ENCODE measurements at regions not wholly inside any gene's neighbourhood (a gene's known extent, or its start where the extent isn't known, plus 50 kb on each side); places are given as distances from the start of the nearest gene placed in this dataset.
"Not testable (repeated sequence)": the region's sequence is repeated elsewhere in the genome, so short reads cannot be mapped to it uniquely, and the experiment has no call there.

DNA sequence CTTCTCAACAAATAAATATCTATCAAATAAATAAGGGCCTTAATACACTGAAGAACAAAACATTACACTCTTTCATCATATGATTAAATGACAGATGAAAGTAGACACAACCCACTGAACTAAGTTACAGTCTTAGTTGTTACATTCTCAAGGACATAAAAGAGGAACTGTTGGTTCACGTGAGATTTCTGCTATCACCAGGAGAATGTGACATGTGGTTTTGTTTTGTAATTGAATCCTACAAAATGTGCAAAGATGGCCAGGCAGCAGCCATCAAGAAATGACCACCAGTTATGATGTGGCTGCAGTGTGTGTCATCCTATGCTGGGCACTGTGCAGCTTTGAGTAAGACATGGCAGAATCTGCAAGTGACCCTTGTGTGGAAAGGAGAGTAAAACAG lies 310.6 kb upstream of the PIK3C3 start:
- H3K4me3 ChIP-seq (ENCODE audit: low read length in 2 of 2) = no peak overlapping the region
- H3K9ac ChIP-seq (ENCODE audit: low read depth in 1 of 2, low read length in 2 of 2) = no peak overlapping the region
- no peak overlapping the region for H3K27ac ChIP-seq (ENCODE audit: low read depth in 2 of 2, low read length in 2 of 2)
- H3K36me3 ChIP-seq (ENCODE audit: control insufficient read depth in 2 of 2, insufficient read depth in 2 of 2, low read length in 2 of 2) = no peaks in the 10 kb centered on the region
- no peaks in the 10 kb centered on the region for H3K9me3 ChIP-seq (ENCODE audit: control insufficient read depth in 2 of 2, low read length in 2 of 2)
- H3K4me1 ChIP-seq (ENCODE audit: control insufficient read depth in 2 of 2, insufficient read depth in 2 of 2, low read length in 2 of 2) = no peaks in the 10 kb centered on the region
- no peaks in the 10 kb centered on the region for H3K27me3 ChIP-seq (ENCODE audit: control insufficient read depth in 2 of 2, insufficient read depth in 2 of 2, low read length in 2 of 2)

DNA sequence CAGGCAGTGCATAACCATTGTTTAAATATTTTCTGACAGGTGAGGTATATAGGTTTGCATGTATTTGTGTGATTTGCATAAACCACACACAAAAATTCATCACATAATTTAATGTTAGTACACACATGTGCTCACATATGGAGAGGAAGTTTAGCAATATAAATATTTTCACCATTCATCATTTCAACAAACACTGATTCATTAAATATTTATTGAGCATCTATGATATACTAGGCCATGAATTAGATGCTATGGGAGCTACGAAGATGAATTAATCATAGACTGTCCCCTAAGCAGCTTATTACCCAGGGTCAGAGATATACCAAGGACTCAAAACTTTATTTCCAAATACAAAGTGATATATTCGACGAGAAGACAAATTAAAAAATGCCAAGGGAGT lies 311.6 kb upstream of the PIK3C3 start:
- Histone ChIP-seq H3K9me3 (ENCODE audit: control insufficient read depth in 2 of 2, low read length in 2 of 2) (no peaks in the 10 kb centered on the region), H3K27me3 (ENCODE audit: control insufficient read depth in 2 of 2, insufficient read depth in 2 of 2, low read length in 2 of 2) (no peaks in the 10 kb centered on the region), H3K4me3 (ENCODE audit: low read length in 2 of 2) (no peak overlapping the region), H3K27ac (ENCODE audit: low read depth in 2 of 2, low read length in 2 of 2) (no peak overlapping the region), H3K36me3 (ENCODE audit: control insufficient read depth in 2 of 2, insufficient read depth in 2 of 2, low read length in 2 of 2) (no peaks in the 10 kb centered on the region), H3K9ac (ENCODE audit: low read depth in 1 of 2, low read length in 2 of 2) (no peak overlapping the region), H3K4me1 (ENCODE audit: control insufficient read depth in 2 of 2, insufficient read depth in 2 of 2, low read length in 2 of 2) (no peaks in the 10 kb centered on the region)

DNA sequence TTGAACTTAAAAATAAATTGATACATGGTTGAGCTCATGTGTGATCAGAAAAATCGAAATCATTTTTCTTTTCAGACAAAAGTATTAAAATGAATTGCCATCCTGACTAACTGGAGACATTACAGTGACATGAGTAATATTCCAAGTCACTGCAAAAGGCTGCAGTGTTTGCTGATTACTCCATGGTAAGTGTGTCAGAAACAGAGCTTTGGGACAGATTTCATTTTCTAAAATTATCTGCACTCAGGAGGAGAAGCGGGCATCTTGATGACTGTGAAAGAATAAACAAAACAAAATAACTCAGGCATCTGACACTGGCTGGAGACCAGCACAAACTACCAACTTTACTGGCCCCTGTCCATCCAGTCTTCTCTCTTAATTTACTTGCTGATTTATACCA lies 312.3 kb upstream of the PIK3C3 start:
- Histone ChIP-seq H3K9me3 (ENCODE audit: control insufficient read depth in 2 of 2, low read length in 2 of 2) (no peaks in the 10 kb centered on the region), H3K9ac (ENCODE audit: low read depth in 1 of 2, low read length in 2 of 2) (no peak overlapping the region), H3K4me3 (ENCODE audit: low read length in 2 of 2) (no peak overlapping the region), H3K27me3 (ENCODE audit: control insufficient read depth in 2 of 2, insufficient read depth in 2 of 2, low read length in 2 of 2) (no peaks in the 10 kb centered on the region), H3K4me1 (ENCODE audit: control insufficient read depth in 2 of 2, insufficient read depth in 2 of 2, low read length in 2 of 2) (no peaks in the 10 kb centered on the region), H3K27ac (ENCODE audit: low read depth in 2 of 2, low read length in 2 of 2) (no peak overlapping the region), H3K36me3 (ENCODE audit: control insufficient read depth in 2 of 2, insufficient read depth in 2 of 2, low read length in 2 of 2) (no peaks in the 10 kb centered on the region)

DNA sequence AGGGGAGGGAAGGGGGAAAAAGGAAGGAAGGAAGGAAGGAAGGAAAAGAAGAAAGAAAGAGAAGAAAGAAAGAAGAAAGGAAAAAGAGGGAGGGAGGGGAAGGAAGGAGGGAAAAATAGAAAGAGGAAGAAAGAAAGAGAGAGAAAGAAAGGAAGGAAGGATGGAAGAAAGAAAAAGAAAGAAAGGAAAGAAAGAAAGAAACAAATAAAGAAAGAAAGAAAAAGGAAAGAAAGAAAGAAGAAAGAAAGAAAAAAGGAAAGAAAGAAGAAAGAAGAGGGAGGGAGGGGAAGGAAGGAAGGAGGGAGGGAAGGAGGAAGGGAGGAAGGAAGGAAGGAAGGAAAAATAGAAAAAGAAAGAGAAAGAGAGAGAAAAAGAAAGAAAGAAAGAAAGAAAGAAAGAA lies 315.8 kb upstream of the PIK3C3 start:
- Histone ChIP-seq H3K27ac (ENCODE audit: low read depth in 2 of 2, low read length in 2 of 2) (no peak overlapping the region), H3K4me1 (ENCODE audit: control insufficient read depth in 2 of 2, insufficient read depth in 2 of 2, low read length in 2 of 2) (no peaks in the 10 kb centered on the region), H3K9ac (ENCODE audit: low read depth in 1 of 2, low read length in 2 of 2) (no peak overlapping the region), H3K36me3 (ENCODE audit: control insufficient read depth in 2 of 2, insufficient read depth in 2 of 2, low read length in 2 of 2) (no peaks in the 10 kb centered on the region), H3K27me3 (ENCODE audit: control insufficient read depth in 2 of 2, insufficient read depth in 2 of 2, low read length in 2 of 2) (no peaks in the 10 kb centered on the region), H3K4me3 (ENCODE audit: low read length in 2 of 2) (no peak overlapping the region), H3K9me3 (ENCODE audit: control insufficient read depth in 2 of 2, low read length in 2 of 2) (no peaks in the 10 kb centered on the region)

DNA sequence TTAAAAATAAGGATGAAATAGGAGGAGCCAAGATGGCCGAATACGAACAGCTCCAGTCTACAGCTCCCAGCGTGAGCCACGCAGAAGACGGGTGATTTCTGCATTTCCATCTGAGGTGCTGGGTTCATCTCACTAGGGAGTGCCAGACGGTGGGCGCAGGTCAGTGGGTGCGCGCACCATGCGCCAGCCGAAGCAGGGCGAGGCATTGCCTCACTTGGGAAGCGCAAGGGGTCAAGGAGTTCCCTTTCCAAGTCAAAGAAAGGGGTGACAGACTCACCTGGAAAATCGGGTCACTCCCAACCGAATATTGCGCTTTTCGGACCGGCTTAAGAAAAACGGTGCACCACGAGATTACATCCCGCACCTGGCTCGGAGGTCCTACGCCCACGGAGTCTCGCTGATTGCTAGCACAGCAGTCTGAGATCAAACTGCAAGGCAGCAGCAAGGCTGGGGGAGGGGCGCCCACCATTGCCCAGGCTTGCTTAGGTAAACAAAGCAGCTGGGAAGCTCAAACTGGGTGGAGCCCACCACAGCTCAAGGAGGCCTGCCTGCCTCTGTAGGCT lies 323.2 kb upstream of the PIK3C3 start:
- H3K27ac ChIP-seq (ENCODE audit: low read depth in 2 of 2, low read length in 2 of 2); H3K27me3 ChIP-seq (ENCODE audit: control insufficient read depth in 2 of 2, insufficient read depth in 2 of 2, low read length in 2 of 2); H3K4me1 ChIP-seq (ENCODE audit: control insufficient read depth in 2 of 2, insufficient read depth in 2 of 2, low read length in 2 of 2); H3K9me3 ChIP-seq (ENCODE audit: control insufficient read depth in 2 of 2, low read length in 2 of 2); H3K4me3 ChIP-seq (ENCODE audit: low read length in 2 of 2); H3K36me3 ChIP-seq (ENCODE audit: control insufficient read depth in 2 of 2, insufficient read depth in 2 of 2, low read length in 2 of 2); H3K9ac ChIP-seq (ENCODE audit: low read depth in 1 of 2, low read length in 2 of 2): not testable (repeated sequence)

DNA sequence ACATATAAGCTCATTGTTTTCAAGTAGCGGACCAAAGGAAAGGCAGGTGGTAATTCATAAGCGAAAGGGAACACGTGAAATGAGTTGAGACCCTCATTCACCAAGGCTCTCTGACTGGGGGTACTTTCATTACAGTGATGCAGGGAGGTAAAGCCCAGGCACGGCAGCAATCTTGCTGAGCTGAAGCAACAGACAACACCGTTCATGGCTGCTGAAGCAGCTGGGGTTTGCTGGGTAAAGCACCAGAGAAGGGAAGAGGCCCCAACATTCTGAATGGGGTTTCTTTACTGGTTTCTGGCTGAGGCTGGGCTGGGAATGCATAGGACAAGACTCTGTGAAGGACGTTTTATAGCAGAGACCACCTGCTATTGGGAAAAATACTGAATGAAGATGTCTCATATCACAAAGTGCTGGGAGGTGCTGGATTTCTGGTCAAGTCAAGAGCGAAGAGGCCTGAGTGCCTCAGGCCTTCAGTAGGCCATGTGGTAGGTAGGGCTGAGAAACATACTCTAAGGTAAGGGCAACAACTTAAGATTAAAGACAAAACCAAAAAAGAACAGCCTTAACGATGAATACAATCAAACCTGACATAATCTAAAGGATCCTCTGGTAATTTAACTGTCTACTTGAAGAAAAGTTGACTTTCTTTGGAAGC lies 324.7 kb upstream of the PIK3C3 start:
- no peaks in the 10 kb centered on the region for H3K4me1 ChIP-seq (ENCODE audit: control insufficient read depth in 2 of 2, insufficient read depth in 2 of 2, low read length in 2 of 2)
- no peaks in the 10 kb centered on the region for H3K36me3 ChIP-seq (ENCODE audit: control insufficient read depth in 2 of 2, insufficient read depth in 2 of 2, low read length in 2 of 2)
- no peaks in the 10 kb centered on the region for H3K27me3 ChIP-seq (ENCODE audit: control insufficient read depth in 2 of 2, insufficient read depth in 2 of 2, low read length in 2 of 2)
- H3K4me3 ChIP-seq (ENCODE audit: low read length in 2 of 2) = no peak overlapping the region
- no peaks in the 10 kb centered on the region for H3K9me3 ChIP-seq (ENCODE audit: control insufficient read depth in 2 of 2, low read length in 2 of 2)
- no peak overlapping the region for H3K9ac ChIP-seq (ENCODE audit: low read depth in 1 of 2, low read length in 2 of 2)
- H3K27ac ChIP-seq (ENCODE audit: low read depth in 2 of 2, low read length in 2 of 2) = no peak overlapping the region

DNA sequence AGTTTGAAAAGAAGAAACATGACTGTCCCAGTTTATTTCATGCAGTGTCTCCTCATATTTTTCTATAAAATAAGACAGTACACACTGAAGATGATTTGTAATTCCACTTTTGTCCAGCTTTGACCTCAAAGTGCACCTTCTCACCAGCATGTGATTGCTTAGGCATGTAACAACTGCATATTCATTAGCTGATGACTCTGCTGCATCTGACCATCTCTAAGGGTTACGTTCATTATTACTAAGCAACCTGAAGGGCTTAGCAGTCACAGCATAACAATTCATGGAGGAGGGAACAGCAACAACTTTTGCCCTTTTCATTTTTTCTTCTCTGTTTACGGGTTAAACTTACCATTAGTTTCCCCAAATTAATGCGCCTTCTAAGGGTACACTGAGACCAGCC lies 330.6 kb upstream of the PIK3C3 start:
- H3K9ac ChIP-seq (ENCODE audit: low read depth in 1 of 2, low read length in 2 of 2) = no peak overlapping the region
- H3K4me3 ChIP-seq (ENCODE audit: low read length in 2 of 2) = no peak overlapping the region
- H3K27me3 ChIP-seq (ENCODE audit: control insufficient read depth in 2 of 2, insufficient read depth in 2 of 2, low read length in 2 of 2) = no peaks in the 10 kb centered on the region
- no peaks in the 10 kb centered on the region for H3K36me3 ChIP-seq (ENCODE audit: control insufficient read depth in 2 of 2, insufficient read depth in 2 of 2, low read length in 2 of 2)
- no peaks in the 10 kb centered on the region for H3K4me1 ChIP-seq (ENCODE audit: control insufficient read depth in 2 of 2, insufficient read depth in 2 of 2, low read length in 2 of 2)
- no peaks in the 10 kb centered on the region for H3K9me3 ChIP-seq (ENCODE audit: control insufficient read depth in 2 of 2, low read length in 2 of 2)
- no peak overlapping the region for H3K27ac ChIP-seq (ENCODE audit: low read depth in 2 of 2, low read length in 2 of 2)

DNA sequence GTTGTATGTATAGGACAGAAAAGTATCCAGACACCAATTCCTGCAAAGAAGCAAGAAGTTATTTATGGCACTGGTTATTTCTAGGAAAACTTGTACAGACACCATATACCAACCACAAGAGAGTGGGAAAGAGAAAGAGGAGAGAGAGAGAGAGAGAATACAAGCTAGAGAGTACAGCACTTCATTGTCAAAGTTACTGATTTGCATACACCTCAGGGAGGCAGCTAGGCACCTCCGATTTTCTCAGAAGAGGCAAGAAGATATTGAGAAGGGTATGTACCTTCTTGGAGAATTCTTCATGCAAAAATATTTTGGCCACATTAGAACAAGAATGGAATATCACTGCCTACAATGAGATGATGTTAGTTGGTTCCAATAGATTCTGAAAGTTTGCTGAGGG lies 333.9 kb upstream of the PIK3C3 start:
- Histone ChIP-seq H3K27me3 (ENCODE audit: control insufficient read depth in 2 of 2, insufficient read depth in 2 of 2, low read length in 2 of 2) (no peaks in the 10 kb centered on the region), H3K27ac (ENCODE audit: low read depth in 2 of 2, low read length in 2 of 2) (no peak overlapping the region), H3K4me1 (ENCODE audit: control insufficient read depth in 2 of 2, insufficient read depth in 2 of 2, low read length in 2 of 2) (no peaks in the 10 kb centered on the region), H3K9ac (ENCODE audit: low read depth in 1 of 2, low read length in 2 of 2) (no peak overlapping the region), H3K36me3 (ENCODE audit: control insufficient read depth in 2 of 2, insufficient read depth in 2 of 2, low read length in 2 of 2) (no peaks in the 10 kb centered on the region), H3K9me3 (ENCODE audit: control insufficient read depth in 2 of 2, low read length in 2 of 2) (no peaks in the 10 kb centered on the region), H3K4me3 (ENCODE audit: low read length in 2 of 2) (no peak overlapping the region)

DNA sequence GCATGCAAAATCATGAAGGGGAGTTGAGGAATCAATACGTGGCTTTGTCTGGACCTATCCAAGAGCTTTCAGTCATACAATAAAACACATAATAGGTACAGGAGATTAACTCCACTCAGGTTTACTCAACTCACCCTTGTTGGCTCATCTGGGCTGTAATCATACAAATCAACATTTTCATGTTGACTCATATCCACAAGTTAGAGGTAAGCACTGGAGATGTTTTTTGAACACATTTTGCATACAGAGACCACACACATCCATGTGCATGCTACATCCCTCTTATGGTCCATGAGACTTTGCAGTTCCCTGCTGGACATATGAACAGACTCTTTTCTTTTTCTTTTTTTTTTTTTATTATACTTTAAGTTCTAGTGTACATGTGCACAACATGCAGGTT lies 336.9 kb upstream of the PIK3C3 start:
- Histone ChIP-seq H3K4me3 (ENCODE audit: low read length in 2 of 2) (no peak overlapping the region), H3K9ac (ENCODE audit: low read depth in 1 of 2, low read length in 2 of 2) (no peak overlapping the region), H3K27me3 (ENCODE audit: control insufficient read depth in 2 of 2, insufficient read depth in 2 of 2, low read length in 2 of 2) (no peaks in the 10 kb centered on the region), H3K36me3 (ENCODE audit: control insufficient read depth in 2 of 2, insufficient read depth in 2 of 2, low read length in 2 of 2) (no peaks in the 10 kb centered on the region), H3K9me3 (ENCODE audit: control insufficient read depth in 2 of 2, low read length in 2 of 2) (no peaks in the 10 kb centered on the region), H3K4me1 (ENCODE audit: control insufficient read depth in 2 of 2, insufficient read depth in 2 of 2, low read length in 2 of 2) (no peaks in the 10 kb centered on the region), H3K27ac (ENCODE audit: low read depth in 2 of 2, low read length in 2 of 2) (no peak overlapping the region)

DNA sequence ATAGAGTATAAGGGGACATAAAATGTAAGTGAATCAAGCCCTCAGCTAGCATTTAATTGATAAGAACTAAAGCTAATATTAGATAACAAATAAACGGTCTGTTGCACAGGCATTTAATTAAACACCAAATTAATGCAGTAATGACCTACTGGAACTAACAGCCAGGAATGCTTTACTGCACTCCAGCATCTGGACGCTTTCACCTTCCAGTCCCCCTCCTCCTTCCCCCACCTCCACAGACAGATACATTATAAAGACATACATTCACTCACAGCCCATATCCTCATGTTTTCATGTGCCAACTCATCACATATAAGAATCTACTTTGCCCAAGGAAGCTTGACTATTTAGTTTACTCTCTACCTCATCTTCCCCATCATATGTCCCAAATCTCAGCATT lies 337.4 kb upstream of the PIK3C3 start:
- Histone ChIP-seq H3K4me1 (ENCODE audit: control insufficient read depth in 2 of 2, insufficient read depth in 2 of 2, low read length in 2 of 2) (no peaks in the 10 kb centered on the region), H3K36me3 (ENCODE audit: control insufficient read depth in 2 of 2, insufficient read depth in 2 of 2, low read length in 2 of 2) (no peaks in the 10 kb centered on the region), H3K9me3 (ENCODE audit: control insufficient read depth in 2 of 2, low read length in 2 of 2) (no peaks in the 10 kb centered on the region), H3K4me3 (ENCODE audit: low read length in 2 of 2) (no peak overlapping the region), H3K27ac (ENCODE audit: low read depth in 2 of 2, low read length in 2 of 2) (no peak overlapping the region), H3K9ac (ENCODE audit: low read depth in 1 of 2, low read length in 2 of 2) (no peak overlapping the region), H3K27me3 (ENCODE audit: control insufficient read depth in 2 of 2, insufficient read depth in 2 of 2, low read length in 2 of 2) (no peaks in the 10 kb centered on the region)
